ENCODE measurements at regions not wholly inside any gene's neighbourhood (a gene's known extent, or its start where the extent isn't known, plus 50 kb on each side); places are given as distances from the start of the nearest gene placed in this dataset.

DNA sequence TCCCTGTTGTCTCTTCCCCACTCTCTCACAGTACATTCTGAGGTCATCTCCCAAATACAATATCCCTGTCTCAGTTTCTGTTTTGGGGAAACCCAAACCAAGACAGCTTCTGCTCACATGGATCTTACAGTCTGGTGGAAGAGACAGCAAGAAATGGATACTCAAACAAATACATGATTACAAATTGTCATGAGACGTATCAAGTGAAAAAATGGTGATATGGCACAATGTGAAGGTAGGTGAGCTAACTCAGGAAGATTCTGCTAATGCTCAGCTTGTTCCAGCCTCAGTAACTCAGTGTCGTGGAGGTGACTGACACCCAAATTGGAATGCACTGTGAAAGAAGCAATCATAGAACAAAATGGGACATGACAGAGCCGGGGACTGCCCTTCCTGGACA lies 68.3 kb downstream of the CHST1 start:
- no peak overlapping the region for H3K4me3 ChIP-seq (ENCODE audit: low read length)
- DNase-seq (ENCODE audit: low read depth, low spot score) = no peak

DNA sequence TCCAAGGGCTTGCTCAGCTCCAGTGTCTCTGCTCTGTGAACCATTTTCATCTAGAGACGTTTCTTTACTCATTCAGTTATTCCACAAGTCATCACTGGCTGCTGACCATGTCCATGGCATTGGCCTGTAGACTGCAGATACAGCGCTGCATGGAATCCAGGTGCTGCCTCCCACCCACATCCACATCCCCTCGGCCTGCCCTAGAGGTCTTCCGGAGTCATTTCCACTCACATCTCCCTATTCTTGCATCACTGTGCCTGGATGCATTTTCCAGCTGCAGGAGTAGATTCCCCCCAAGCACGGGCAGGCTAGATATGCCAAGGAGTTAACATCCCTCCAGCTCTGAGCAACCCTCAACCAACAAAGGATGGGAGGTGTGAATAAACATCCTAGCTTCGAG lies 68.9 kb downstream of the CHST1 start:
- H3K4me3 ChIP-seq (ENCODE audit: low read length) = no peak overlapping the region
- DNase-seq (ENCODE audit: low read depth, low spot score) = no peak

DNA sequence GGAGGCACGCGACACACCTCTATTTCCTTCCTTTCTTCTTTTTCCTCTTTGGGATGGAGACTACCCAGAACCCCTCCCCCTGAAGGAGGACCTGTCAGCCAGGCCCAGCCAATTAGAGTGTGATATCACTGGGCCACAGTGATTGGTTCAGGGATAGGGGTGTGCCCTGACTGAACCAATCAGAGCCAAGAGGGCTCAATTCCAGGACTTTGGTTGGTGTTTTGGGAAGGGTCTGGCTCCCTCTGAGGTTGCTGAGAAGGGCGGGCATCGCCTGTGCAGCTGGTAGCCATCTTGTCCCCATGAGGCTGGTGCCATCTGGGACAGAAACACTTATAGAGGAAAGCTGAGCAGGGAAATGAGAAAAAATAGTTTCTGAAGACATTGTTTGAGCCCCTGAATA lies 71.4 kb downstream of the CHST1 start:
- H3K4me3 ChIP-seq (ENCODE audit: low read length) = no peak overlapping the region
- peak; percentile 33 for DNase-seq (ENCODE audit: low read depth, low spot score)

DNA sequence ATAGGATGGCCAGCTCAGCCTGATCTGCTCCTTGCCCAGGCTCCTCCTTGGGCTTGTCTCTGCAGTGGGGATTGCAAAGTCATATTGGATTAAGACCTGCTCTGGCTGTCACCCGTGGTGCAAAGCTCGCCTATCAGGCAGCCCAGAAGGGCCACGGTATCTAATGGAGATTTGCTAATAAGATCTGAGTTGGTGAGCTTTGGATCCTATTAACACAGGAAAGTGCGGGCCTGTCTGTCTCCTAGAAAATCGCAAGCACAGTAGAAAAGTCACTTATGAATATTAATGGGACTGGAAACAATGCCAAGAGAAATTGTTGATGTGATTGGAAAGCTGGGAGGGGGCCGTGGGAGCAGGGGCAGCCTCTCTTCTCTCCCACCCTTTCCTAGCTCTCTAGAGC lies 72.8 kb downstream of the CHST1 start:
- DNase-seq (ENCODE audit: low read depth, low spot score) = no peak
- H3K4me3 ChIP-seq (ENCODE audit: low read length) = no peak overlapping the region

DNA sequence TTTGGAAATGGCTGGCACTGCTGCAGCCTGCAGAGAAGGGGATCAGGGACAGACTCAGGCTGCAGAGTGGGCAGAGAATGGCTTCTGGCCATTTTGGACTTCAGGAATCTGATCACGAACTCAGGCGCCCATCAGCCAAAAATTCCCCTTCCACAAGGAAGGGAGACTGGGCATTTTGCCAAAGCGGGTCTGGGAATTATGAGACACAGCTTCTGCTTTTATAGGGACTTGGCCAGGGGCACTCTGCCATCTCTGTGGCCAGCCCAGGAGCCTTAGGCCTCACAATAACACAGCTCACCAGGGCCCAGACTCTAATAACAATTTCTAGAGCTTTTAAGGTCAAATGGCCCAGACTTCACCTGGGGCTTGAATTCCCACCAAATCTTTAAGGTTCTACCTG lies 74.7 kb downstream of the CHST1 start:
- DNase-seq (ENCODE audit: low read depth, low spot score) = no peak
- no peak overlapping the region for H3K4me3 ChIP-seq (ENCODE audit: low read length)

DNA sequence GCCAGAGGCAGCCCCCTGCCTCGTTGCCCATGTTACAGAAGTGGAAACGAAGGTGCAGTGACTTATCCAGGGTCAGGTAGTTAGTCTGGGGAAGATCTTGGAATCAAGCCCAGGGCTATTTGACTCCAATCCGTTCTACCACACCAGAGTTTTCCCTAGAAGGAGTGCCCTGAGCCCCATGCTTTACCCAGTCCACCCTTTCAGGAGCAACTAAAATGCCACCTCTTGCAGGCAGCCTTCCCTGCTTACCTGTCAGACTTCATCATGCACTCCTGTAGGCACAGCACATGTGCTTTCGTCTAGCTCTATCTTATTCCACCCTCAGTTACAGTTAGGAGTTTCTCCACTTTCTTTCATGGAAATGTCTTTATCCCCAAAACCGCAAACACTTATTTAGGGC lies 80.2 kb downstream of the CHST1 start:
- no peak for DNase-seq (ENCODE audit: low read depth, low spot score)
- no peak overlapping the region for H3K4me3 ChIP-seq (ENCODE audit: low read length)

DNA sequence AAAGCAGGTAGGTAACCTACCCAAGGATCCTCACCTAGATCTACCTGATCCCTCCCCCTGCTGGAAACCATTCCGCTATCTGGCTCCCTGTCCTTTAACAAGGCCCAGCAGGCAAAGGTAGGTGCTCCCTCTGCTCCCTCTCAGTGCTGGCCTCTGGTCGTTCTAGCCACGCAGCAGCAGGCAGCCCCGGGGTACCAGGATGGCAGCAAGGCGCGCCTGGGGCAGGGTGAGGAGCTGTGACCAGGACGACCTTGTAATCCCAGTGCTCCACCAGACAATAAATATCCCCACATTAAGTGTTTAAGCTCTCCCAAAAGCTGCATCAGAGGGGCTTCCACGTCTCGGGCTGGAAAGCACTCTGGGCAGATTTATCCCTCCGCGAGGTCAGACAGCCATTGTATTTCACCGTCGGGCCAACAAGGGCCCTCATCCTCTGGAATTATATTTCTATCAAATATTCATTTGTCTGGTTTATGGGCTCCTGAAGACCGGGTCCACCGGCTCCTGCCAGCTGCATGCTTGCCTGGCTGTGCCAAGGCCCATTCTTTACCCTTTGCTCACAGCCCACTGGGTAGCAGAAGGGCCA lies 81.3 kb downstream of the CHST1 start:
- no peak overlapping the region for H3K4me3 ChIP-seq (ENCODE audit: low read length)
- DNase-seq (ENCODE audit: low read depth, low spot score) = no peak

DNA sequence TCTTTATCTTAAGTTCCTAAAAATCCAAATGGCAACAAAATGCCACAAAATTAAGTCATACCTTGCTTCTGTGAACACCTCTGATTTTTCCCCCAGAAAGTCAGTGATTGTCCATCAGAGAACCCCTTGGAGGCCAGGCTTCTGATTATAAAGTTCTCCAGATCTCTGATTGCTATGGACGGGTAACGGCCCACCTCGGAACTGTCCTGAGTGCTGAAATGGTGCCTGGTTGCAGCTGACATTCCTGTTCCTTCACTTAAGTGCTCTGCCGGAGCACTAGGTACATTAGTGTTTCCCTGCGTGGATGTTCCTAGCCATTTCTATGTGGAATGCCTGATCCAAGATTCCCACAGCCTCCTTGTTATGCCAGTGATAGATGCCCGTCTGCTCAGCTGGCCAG lies 85.0 kb downstream of the CHST1 start:
- peak; percentile 27 for DNase-seq (ENCODE audit: low read depth, low spot score)
- H3K4me3 ChIP-seq (ENCODE audit: low read length) = no peak overlapping the region

DNA sequence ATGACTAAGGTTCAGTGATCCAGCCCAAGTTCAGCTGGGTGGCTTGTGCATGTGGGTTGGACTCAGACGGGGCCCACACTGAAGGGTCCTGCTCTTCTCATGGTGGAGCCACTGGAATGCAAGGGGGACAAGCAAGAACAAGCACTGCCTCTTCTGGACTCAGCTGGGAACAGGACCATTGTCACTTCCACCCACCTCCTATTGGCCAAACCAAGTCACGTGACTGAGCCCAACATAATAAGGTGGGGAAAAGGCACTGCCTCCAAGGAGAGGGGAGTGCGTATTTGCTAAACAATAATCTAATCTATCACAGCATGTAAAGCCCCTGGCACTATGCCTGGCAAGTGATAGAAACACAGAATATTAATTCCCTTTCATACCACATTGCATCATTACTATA lies 87.1 kb downstream of the CHST1 start:
- no peak for DNase-seq (ENCODE audit: low read depth, low spot score)
- H3K4me3 ChIP-seq (ENCODE audit: low read length) = no peak overlapping the region

DNA sequence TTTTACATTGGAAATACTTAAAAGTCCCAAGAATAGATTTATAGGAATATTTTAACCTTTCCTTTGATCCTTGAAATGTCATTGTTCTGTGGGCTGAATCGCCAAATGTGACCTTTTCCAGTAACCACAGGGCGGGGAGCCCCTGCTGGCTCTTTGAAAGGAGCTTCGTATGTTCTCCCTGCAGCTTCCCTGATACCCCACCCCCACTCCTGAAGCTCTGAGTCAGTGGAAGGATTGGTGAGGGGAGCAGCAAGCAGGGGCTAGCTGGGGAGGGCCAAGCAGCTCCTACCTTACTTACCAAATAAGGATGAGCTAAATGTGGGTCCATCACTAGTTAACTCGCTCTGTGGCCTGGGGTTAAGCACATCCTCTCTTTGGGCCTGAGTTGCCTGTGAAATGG lies 87.7 kb downstream of the CHST1 start:
- no peak for DNase-seq (ENCODE audit: low read depth, low spot score)
- no peak overlapping the region for H3K4me3 ChIP-seq (ENCODE audit: low read length)

DNA sequence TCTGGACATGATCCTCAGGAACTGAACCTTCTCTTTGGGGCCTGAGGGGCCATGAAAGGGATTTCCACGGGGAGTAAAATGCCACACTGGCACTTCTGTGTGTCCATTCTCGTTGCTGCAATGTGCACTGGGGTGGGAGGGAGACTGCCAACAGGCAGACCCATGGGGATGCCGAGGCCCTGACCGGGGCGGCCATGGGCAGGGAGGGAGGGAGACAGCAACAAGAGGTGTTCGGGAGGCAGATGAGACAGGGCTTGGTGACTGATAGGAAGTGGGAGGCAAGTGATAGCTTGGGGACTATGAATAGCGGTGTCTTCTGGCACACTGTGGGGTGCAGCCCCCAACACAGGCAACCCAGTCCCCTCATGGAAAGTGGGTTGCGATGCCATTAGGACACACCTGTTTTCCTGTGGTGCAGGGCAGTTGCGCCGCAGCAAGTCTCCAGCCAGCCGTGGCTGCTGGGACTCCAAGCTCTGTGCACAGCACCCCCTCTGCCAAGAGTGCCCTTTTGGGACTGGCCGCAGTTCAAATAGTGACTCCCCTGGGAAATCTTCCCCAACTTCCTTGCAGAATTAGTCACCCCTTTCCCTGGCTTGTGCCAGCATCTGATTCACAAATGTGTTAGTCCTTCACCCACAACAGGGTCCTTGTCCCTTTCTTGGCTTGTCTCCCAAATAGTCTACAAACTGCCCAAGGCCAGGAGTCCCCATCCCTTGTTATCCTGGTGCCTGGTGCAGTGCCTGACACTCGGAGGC lies 88.8 kb downstream of the CHST1 start:
- DNase-seq (ENCODE audit: low read depth, low spot score) = no peak
- H3K4me3 ChIP-seq (ENCODE audit: low read length) = no peak overlapping the region

DNA sequence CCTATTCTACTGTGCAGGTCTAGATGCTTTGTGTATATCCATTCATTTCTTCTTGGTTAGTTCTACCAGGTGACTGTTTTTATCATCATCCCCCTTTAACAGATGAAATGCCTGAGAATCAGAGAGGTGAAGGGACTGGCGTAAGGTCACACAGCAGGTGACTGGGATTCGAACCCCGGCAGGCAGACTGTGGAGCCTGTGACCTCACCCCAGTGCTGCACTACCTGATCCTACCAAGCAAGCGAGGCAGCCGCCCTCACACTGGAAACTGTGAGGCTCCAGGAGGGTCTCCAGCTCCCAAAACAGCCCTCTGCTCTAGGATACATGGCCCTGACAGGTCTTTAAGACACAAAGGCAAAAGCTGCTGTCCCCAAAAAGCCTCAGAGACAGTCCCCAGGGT lies 91.7 kb downstream of the CHST1 start:
- H3K4me3 ChIP-seq (ENCODE audit: low read length) = no peak overlapping the region
- no peak for DNase-seq (ENCODE audit: low read depth, low spot score)

DNA sequence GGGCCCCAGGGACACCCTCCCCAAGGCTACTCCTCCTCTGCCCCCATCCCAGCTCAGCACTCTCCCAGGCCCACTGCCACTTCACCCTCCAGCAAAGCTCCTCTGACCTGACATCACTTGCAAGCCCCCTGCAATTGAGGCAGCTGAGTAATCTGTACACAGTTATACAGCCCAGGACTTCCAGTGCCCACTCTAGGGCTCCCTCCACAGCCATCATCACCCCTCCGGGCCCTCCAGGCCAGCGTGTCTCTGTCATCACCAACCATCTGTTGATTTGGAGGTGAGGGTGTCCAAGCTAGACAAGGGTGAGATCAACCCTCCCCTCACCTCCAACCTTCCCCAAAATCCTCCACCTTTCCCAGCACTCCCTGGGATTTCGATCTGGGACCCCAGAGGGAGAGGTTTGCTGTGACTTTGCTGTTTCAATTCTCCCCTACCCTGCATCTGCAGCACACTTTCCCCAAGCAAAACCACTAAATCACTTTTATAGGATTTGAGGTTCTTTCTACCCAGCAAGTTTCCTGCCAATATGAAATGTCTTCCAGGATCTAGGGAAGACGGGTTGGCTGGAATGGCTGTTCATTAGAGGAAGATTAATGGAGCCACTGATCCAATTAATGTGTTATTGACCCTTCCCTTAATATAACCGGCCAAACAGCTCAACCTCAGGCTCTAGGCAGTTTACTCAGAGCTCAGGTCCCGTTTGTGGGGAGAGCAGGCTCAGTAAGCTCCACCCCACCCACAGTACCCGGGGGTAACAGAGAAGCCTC lies 92.9 kb downstream of the CHST1 start:
- no peak overlapping the region for H3K4me3 ChIP-seq (ENCODE audit: low read length)
- no peak for DNase-seq (ENCODE audit: low read depth, low spot score)

DNA sequence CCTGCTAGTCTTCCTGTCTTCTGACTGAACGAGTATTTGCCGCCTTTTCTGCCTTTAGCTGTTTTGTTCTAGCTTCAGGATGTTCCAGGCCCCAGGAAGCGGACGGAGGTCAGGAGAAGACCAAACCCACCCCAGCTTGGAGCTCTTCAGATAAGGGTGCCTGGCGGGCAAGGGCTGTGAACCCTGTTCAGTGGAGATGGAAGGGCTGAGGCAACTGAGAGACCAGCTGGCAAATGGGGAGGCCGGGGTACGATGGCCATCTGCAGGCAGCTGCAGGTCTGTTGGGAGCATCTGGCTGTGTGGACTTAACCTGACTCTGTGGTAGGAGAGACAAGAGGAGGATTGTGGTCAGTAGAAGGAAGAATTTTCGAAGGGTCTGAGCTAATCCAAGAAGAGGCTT lies 95.6 kb downstream of the CHST1 start:
- no peak overlapping the region for H3K4me3 ChIP-seq (ENCODE audit: low read length)
- no peak for DNase-seq (ENCODE audit: low read depth, low spot score)

DNA sequence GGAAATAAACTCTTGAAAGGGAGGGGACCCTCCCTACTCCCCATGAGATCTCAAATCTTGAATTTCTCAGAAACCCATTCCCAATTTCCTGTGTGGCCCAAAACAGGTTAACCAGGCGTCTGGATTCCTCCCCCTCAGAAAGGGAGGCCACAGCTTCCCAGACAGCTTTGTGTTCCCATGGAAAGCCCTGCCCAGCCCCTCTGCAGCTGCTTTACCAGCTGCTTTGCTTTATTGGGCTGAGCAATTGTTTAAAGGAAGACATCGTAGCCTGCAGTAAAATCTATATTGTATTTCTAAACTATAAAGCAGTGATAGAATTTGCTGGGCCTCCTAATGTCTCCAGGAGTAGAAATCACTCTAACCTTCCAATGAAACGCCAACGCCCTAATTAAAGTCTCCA lies 97.4 kb downstream of the CHST1 start:
- H3K4me3 ChIP-seq (ENCODE audit: low read length) = no peak overlapping the region
- DNase-seq (ENCODE audit: low read depth, low spot score) = no peak

DNA sequence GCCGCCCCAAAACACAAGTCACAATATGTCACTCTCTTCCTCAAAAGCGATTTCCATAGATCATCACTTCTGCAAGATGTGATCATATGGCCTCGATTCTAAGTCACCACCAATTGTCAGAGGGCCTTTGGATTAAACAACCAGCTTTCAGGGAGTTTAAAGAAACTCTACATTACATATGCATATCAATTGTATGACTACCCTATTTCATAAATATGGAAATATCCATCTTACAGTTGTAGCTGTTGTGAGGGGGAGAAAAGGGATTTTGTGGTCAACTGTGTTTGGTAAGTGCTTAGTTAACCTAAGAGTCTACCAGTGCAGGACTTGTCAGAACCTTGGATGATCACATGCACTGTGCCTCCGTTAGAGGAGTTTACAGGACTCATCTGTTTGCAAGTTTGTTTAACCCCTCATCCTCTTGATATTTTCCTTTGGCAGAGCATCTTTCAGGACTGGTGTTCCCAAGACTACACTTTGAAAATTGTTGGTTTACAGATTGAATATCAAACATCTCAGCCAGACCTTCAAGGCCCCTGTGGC lies 99.9 kb downstream of the CHST1 start:
- DNase-seq (ENCODE audit: low read depth, low spot score) = no peak
- no peak overlapping the region for H3K4me3 ChIP-seq (ENCODE audit: low read length)

DNA sequence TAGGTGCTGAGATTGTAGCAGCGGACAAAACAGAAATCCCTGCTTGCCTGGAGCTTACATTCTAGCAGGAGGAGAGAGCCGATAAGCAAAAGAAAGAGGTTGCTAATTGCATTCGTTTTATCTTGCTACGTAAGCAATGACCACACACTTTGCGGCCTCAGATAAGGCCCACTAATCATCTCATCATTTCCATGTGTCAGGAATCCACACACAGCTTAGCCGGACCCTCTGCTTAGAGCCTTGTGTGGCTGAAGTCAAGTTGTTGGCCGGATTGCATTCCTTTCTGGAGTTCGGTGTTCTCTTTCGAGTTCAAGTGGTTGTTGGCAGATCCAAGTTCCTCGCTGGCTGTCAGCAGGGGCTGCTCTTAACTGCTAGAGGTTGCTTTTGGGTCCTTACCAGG lies 101.6 kb downstream of the CHST1 start:
- H3K4me3 ChIP-seq (ENCODE audit: low read length) = no peak overlapping the region
- DNase-seq (ENCODE audit: low read depth, low spot score) = no peak

DNA sequence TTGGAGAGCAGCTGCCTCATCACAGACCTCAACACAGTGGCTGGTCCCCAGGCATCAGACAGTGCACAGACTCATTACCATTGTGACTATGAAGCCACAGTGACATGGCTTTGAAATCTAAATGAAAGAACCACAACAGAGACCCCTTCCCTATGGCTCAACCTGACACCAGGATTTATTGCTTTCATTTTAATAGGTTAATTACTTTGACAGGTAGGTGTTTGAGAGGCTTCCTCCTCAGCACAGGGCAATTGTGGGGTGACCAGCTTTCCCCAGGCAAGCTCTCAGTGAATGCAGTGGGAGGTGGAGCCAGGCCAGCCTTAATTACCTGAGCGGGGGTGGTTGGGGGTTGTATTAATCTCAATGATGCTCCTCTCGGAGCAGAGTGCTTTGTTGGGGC lies 102.3 kb downstream of the CHST1 start:
- H3K4me3 ChIP-seq (ENCODE audit: low read length) = no peak overlapping the region
- DNase-seq (ENCODE audit: low read depth, low spot score) = no peak

DNA sequence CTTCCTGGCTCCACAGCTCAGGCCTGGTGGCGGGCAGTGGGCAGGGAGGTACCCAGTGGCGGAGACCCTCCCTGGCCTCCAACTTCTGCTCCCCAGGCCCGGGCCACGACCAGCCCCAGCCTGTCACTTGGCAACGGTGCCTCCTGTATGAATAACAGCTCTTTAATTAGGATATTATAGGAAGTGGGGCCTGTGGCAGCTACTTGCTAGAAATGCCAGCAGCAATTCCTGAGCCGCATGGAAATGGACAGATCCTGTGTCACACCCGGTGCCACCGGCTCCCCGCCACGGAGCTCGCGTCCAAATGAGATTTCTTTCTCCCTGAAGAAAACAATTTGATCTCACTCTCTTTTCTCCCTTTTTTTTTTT lies 104.5 kb downstream of the CHST1 start:
- no peak for DNase-seq (ENCODE audit: low read depth, low spot score)
- H3K4me3 ChIP-seq (ENCODE audit: low read length) = no peak overlapping the region

DNA sequence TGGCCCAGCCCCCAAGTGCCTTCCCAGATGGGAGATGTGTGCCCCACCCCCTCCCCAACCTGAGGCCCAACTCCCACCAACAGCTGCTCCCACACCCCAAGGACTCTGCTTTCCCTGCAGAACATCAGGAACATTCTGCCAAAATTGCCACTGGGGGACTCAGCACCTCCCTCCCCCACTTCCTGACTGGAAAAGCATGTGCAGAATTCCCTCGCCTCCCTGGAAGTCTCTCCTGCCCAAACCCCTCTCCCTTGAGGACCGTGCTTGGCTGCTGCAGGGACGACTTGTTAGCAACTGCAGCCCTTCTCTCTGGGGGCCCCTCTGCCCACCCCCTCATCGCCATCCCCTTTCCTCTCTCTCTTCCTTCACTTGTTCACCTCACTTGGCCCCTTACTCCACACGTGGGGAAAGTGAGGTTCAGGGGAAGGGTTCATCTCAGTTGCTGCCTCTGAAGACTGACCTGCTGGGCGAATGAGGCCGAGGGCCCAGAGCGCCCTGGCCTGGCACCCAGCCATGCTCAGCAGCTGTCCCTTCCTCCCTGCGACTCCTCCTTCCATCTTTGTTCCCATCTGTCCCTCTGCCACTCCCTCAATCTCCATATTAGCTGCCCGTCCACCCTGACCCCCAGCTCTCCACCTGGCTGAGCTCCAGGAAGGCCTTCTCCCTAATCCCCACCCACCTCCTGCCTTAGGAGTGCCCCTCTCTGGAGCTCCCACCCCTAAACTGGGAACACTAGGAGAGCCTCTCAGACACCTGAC lies 105.1 kb downstream of the CHST1 start:
- DNase-seq (ENCODE audit: low read depth, low spot score) = no peak
- no peak overlapping the region for H3K4me3 ChIP-seq (ENCODE audit: low read length)

Measured in Jurkat, Clone E6-1 (cell line).